Lung microvascular endothelial cell (primary cell): ENCODE measurements at regions not wholly inside any gene's neighbourhood (a gene's known extent, or its start where the extent isn't known, plus 50 kb on each side); places are given as distances from the start of the nearest gene placed in this dataset.
A peak's percentile ranks its signal among the peaks of the same experiment; 100 is the strongest.

Source experiments
- DNase-seq, 2 donors: peaks; one replicate each; pipeline versions ENCODE4 v3.0.0 to v3.0.0-alpha.2; 2010; ENCODE audit warnings: low read depth in 2 of 2

- DNase-seq: no peak
Observed at GRCh38 chr5:68431186-68431585, 215.6 kb downstream of the PIK3R1 start.

- DNase-seq: no peak
Observed at GRCh38 chr5:68431601-68432337, 216.2 kb downstream of the PIK3R1 start.

- DNase-seq: peak; percentile 25 to 57
Observed at GRCh38 chr5:68432682-68433081, 217.1 kb downstream of the PIK3R1 start.

- no peak for DNase-seq
Observed at GRCh38 chr5:68433526-68433922, 218.0 kb downstream of the PIK3R1 start.

- DNase-seq: peak; percentile 86 to 98
Observed at GRCh38 chr5:68433923-68434879, 218.6 kb downstream of the PIK3R1 start.

GRCh38 chr5:68435611-68436010 is 220.1 kb downstream of the PIK3R1 start:
- DNase-seq: no peak

- DNase-seq: no peak
Observed at GRCh38 chr5:68436686-68437520, 221.3 kb downstream of the PIK3R1 start.

GRCh38 chr5:68438876-68439275 is 223.3 kb downstream of the PIK3R1 start:
- DNase-seq: no peak

GRCh38 chr5:68440245-68440644 is 224.7 kb downstream of the PIK3R1 start:
- no peak for DNase-seq

- no peak for DNase-seq
Observed at GRCh38 chr5:68440651-68441050, 225.1 kb downstream of the PIK3R1 start.

GRCh38 chr5:68441309-68442073 is 225.9 kb downstream of the PIK3R1 start:
- DNase-seq: no peak

GRCh38 chr5:68443091-68443490 is 227.5 kb downstream of the PIK3R1 start:
- no peak for DNase-seq

- DNase-seq: no peak
Observed at GRCh38 chr5:68444048-68444447, 228.5 kb downstream of the PIK3R1 start.

GRCh38 chr5:68444833-68445232 is 229.3 kb downstream of the PIK3R1 start:
- no peak for DNase-seq

GRCh38 chr5:68445257-68446069 is 229.9 kb downstream of the PIK3R1 start:
- DNase-seq: peak; percentile 64 to 72

- no peak for DNase-seq
Observed at GRCh38 chr5:68446070-68446357, 230.5 kb downstream of the PIK3R1 start.

- no peak for DNase-seq
Observed at GRCh38 chr5:68446487-68446894, 230.9 kb downstream of the PIK3R1 start.

- no peak for DNase-seq
Observed at GRCh38 chr5:68447136-68447929, 231.8 kb downstream of the PIK3R1 start.

GRCh38 chr5:68449380-68449779 is 233.8 kb downstream of the PIK3R1 start:
- DNase-seq: no peak
